RPMI7951 (cell line): ENCODE measurements at regions not wholly inside any gene's neighbourhood (a gene's known extent, or its start where the extent isn't known, plus 50 kb on each side); places are given as distances from the start of the nearest gene placed in this dataset.

Source experiments
- DNase-seq: peaks from one replicate; pipeline ENCODE4 v3.0.0-alpha.2; 2012; ENCODE audit warnings: low read depth

DNA sequence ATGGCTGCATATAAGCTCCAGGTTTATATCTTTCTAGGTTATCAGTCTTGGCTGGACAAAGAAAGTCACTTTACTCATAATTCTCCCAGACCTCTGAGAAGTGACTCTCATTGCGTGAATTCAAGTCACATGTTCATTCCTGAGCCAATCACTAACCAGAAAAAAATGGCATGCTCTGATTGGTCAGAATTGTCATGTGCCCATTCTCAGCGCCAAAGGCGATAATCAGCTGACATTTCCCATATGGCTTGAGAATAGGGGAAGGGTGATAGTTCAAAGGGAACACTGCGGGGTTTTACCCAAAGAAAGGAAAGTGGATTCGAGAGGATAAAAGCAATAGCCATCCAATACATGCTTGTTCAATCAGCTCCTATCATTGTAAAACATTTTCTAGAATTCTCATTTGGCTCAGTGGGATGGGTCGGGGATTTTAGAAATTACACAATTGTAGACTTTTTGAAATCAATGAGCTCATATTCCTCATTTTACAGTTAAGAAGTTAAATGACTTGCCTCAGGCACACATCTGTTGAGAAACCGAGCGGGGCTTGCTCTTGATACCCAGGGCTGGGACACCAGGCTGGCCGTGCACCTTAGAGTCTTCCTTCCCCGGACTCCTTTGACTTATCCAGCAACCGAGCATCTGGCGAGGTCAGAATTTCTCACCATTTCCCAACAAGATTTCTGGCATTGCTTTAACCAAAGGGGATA lies 454.0 kb upstream of the TBX3 start:
- peak; percentile 88 for DNase-seq

- DNase-seq = peak; percentile 96
Measured at GRCh38 chr12:115135800-115136211, 451.8 kb upstream of the TBX3 start.

DNA sequence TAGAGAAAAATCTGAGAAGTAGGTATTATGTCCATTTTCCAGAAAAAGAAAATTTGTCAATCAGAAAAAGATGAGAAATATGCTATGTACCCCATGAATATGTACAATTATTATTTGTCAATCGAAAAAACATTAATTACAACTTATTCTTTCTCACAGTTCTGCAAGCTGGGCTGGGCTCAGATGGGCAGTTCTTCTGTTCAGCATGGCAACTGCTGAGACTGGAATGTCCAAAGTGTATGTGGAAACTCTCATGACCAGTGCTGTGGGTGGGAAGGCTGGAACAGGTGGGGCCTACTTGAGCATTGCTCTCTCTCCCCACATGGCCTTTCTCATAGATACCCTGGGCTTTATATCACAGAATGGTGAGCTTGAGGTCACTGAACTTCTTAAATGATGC lies 450.3 kb upstream of the TBX3 start:
- no peak for DNase-seq

DNA sequence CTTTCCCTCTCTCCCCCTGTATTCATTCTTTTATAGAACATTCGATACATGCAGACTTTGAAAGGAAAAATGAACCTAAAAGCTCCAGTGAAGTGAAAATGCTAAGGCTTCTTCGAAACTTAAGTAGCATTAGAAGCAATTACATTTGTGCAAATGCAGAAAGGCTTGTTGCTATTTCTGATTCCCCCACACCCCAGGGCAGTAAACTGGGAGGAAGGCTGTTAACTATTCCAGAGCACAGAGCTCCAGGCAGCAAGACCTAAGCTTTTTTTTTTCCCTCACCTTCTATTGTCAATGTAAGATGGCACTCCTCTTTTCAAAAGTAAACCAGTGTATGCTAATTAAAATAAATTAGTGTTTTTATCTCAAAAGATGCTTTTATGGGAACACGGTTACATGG lies 448.9 kb upstream of the TBX3 start:
- peak; percentile 66 for DNase-seq

- peak; percentile 97 for DNase-seq
Measured at GRCh38 chr12:115132145-115132544, 448.2 kb upstream of the TBX3 start.

GRCh38 chr12:115129727-115130126 lies 445.8 kb upstream of the TBX3 start:
- no peak for DNase-seq

DNA sequence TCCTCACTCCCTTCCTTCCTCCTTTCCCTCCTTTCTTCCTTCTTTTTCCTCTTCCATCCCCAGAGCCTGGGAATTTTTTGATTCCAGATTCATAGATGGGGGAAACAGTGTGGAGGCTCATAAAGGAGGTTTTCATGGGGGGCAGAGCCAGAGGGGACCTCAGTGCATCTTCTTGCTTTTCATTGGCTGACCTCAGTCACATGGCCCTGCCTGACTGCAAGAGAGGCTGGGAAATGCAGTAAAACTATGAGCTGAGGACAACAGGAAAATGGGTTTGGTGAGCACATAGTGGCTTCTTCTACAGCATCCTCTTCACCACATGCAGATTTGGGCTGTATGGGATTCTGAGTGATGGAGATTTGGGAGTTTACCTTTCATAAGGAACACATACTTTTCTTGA lies 437.1 kb upstream of the TBX3 start:
- no peak for DNase-seq

- DNase-seq = no peak
Measured at GRCh38 chr12:115118177-115118724, 434.3 kb upstream of the TBX3 start.

- no peak for DNase-seq
Measured at GRCh38 chr12:115114140-115114539, 430.2 kb upstream of the TBX3 start.

- no peak for DNase-seq
Measured at GRCh38 chr12:115109863-115110262, 425.9 kb upstream of the TBX3 start.

GRCh38 chr12:115108129-115109100 lies 424.4 kb upstream of the TBX3 start:
- DNase-seq = no peak

- DNase-seq = peak; percentile 93
Measured at GRCh38 chr12:115103884-115104883, 420.2 kb upstream of the TBX3 start.

GRCh38 chr12:115102450-115102849 lies 418.5 kb upstream of the TBX3 start:
- peak; percentile 77 for DNase-seq

GRCh38 chr12:115101520-115101919 lies 417.5 kb upstream of the TBX3 start:
- DNase-seq = no peak

DNA sequence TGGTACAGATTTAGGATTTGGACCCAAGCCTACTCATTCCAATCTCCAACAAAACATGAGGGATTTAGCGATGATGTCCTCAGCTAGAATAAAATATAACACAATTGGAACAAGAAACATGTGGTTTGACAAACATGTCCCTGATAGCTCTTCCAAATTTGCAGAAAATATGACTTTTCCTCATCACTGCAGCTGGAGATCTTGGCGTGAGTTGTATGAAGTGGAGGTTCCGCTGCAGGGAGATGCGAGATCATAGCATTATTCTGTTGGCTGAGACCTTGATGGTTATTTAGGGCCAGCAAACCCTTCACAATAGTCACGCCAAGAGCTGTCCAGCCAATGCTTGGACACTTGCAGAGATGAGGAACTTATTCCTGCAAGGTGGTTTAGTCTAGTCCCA lies 413.4 kb upstream of the TBX3 start:
- no peak for DNase-seq

- peak; percentile 93 for DNase-seq
Measured at GRCh38 chr12:115096588-115097397, 412.8 kb upstream of the TBX3 start.

- no peak for DNase-seq
Measured at GRCh38 chr12:115095073-115095748, 411.2 kb upstream of the TBX3 start.

GRCh38 chr12:115094163-115094816 lies 410.3 kb upstream of the TBX3 start:
- DNase-seq = no peak

- no peak for DNase-seq
Measured at GRCh38 chr12:115093261-115093660, 409.3 kb upstream of the TBX3 start.
